Liver (tissue), 8 donors: ENCODE measurements at regions not wholly inside any gene's neighbourhood (a gene's known extent, or its start where the extent isn't known, plus 50 kb on each side); places are given as distances from the start of the nearest gene placed in this dataset.

Source experiments
- DNase-seq: peaks from one replicate; pipeline ENCODE4 v3.0.0-alpha.2; 2017; ENCODE audit warnings: low spot score
- H3K27ac ChIP-seq, 2 donors: one replicate each; pipeline ENCODE4 v1.7.0; 2013; ENCODE audit warnings: inconsistent platforms in 2 of 2, low read length in 2 of 2, control low read depth in 1 of 2, low read depth in 1 of 2, mild to moderate bottlenecking in 1 of 2
- H3K27me3 ChIP-seq, 4 donors: one replicate each; pipeline versions ENCODE4 v1.6.1 to v1.7.0; 2013; ENCODE audit warnings: low read length in 3 of 4, inconsistent platforms in 1 of 4, mild to moderate bottlenecking in 1 of 4, moderate library complexity in 1 of 4; ENCODE audit not compliant: control insufficient read depth in 4 of 4, insufficient read depth in 4 of 4
- H3K36me3 ChIP-seq, 4 donors: one replicate each; pipeline versions ENCODE4 v1.6.1 to v1.7.0; 2013; ENCODE audit warnings: low read length in 3 of 4, mild to moderate bottlenecking in 3 of 4, low read depth in 1 of 4, moderate library complexity in 1 of 4; ENCODE audit not compliant: control insufficient read depth in 4 of 4, insufficient read depth in 3 of 4
- H3K4me1 ChIP-seq, 4 donors: one replicate each; pipeline versions ENCODE4 v1.6.1 to v1.7.0; 2013; ENCODE audit warnings: low read length in 3 of 4, mild to moderate bottlenecking in 3 of 4, moderate library complexity in 1 of 4; ENCODE audit not compliant: control insufficient read depth in 4 of 4, insufficient read depth in 4 of 4
- H3K4me3 ChIP-seq, 3 donors: one replicate each; pipeline versions ENCODE4 v1.6.1 to v1.7.0; 2013; ENCODE audit warnings: low read length in 3 of 3, control low read depth in 1 of 3, low read depth in 1 of 3, mild to moderate bottlenecking in 1 of 3
- H3K9ac ChIP-seq, 2 donors: one replicate each; pipeline ENCODE4 v1.7.0; 2013; ENCODE audit warnings: low read length in 2 of 2, mild to moderate bottlenecking in 2 of 2, moderate library complexity in 2 of 2, control low read depth in 1 of 2, low read depth in 1 of 2
- H3K9me3 ChIP-seq, 4 donors: one replicate each; pipeline versions ENCODE4 v1.6.1 to v1.7.0; 2013; ENCODE audit warnings: low read length in 3 of 4; ENCODE audit not compliant: control insufficient read depth in 4 of 4
- ATF3 ChIP-seq: IDR thresholded peaks from 2 replicates; pipeline ENCODE4 v1.6.1; 2016; ENCODE audit warnings: antibody characterized with exemption
- EGR1 ChIP-seq, 2 donors: IDR thresholded peaks; 2 replicates each; pipeline ENCODE4 v1.6.1; 2016 to 2018; ENCODE audit warnings: antibody characterized with exemption in 2 of 2, low read depth in 2 of 2
- FOXA1 ChIP-seq: IDR thresholded peaks from 2 replicates; pipeline ENCODE4 v1.6.1; 2016; ENCODE audit warnings: antibody characterized with exemption
- GABPA ChIP-seq, 2 donors: IDR thresholded peaks in 1 of 2; conservative IDR thresholded peaks in 1 of 2; 2 replicates each; pipeline ENCODE4 v1.6.1; 2016; ENCODE audit warnings: antibody characterized with exemption in 2 of 2, mild to moderate bottlenecking in 1 of 2, moderate library complexity in 1 of 2
- HNF4A ChIP-seq, 2 donors: conservative IDR thresholded peaks; 2 replicates each; pipeline ENCODE4 v1.6.1; 2016; ENCODE audit warnings: antibody characterized with exemption in 2 of 2, mild to moderate bottlenecking in 2 of 2
- HNF4G ChIP-seq: IDR thresholded peaks from 2 replicates; pipeline ENCODE4 v1.6.1; 2016; ENCODE audit warnings: antibody characterized with exemption
- JUND ChIP-seq, 2 donors: IDR thresholded peaks; 2 replicates each; pipeline ENCODE4 v1.6.1; 2016; ENCODE audit warnings: antibody characterized with exemption in 2 of 2
- MAX ChIP-seq: IDR thresholded peaks from 2 replicates; pipeline ENCODE4 v1.6.1; 2016; ENCODE audit warnings: antibody characterized with exemption
- NR2F2 ChIP-seq: IDR thresholded peaks from 2 replicates; pipeline ENCODE4 v1.6.1; 2016; ENCODE audit warnings: antibody characterized with exemption
- RAD21 ChIP-seq, 2 donors: IDR thresholded peaks; 2 replicates each; pipeline ENCODE4 v1.6.1; 2016; ENCODE audit warnings: antibody characterized with exemption in 2 of 2, mild to moderate bottlenecking in 2 of 2
- REST ChIP-seq: IDR thresholded peaks from 2 replicates; pipeline ENCODE4 v1.6.1; 2016; ENCODE audit warnings: antibody characterized with exemption, mild to moderate bottlenecking
- RXRA ChIP-seq, 2 donors: IDR thresholded peaks; 2 replicates each; pipeline ENCODE4 v1.6.1; 2017 to 2018; ENCODE audit warnings: antibody characterized with exemption in 2 of 2, mild to moderate bottlenecking in 1 of 2
- SP1 ChIP-seq: IDR thresholded peaks from 2 replicates; pipeline ENCODE4 v1.6.1; 2018; ENCODE audit warnings: antibody characterized with exemption, mild to moderate bottlenecking
- TAF1 ChIP-seq: conservative IDR thresholded peaks from 2 replicates; pipeline ENCODE4 v1.6.1; 2016; ENCODE audit warnings: antibody characterized with exemption, mild to moderate bottlenecking
- YY1 ChIP-seq: IDR thresholded peaks from 2 replicates; pipeline ENCODE4 v1.6.1; 2016; ENCODE audit warnings: antibody characterized with exemption, mild to moderate bottlenecking
- WGBS: extraction: QIAGEN DNeasy Blood & Tissue Kit; methylation state at CpG from one replicate; pipeline ENCODE4 v1.1.7; 2013; 5-methylcytosine and 5-hydroxymethylcytosine counted together
- TF ChIP-seq, protein P1 (sequence below): fragments of 150-350 bp; IDR thresholded peaks from 2 replicates; pipeline ENCODE4 v1.5.1; 2017; ENCODE audit warnings: improper control_type of control experiment, low read depth, low read length; ENCODE audit not compliant: missing input control
- TF ChIP-seq, protein P2 (sequence below): IDR thresholded peaks from 2 replicates; pipeline ENCODE4 v1.6.1; 2016; ENCODE audit warnings: antibody characterized with exemption
- donor health status: healthy.
- donor health status: healthy.
- donor health status: healthy.
- donor health status: healthy.
- donor health status: healthy.

DNA sequence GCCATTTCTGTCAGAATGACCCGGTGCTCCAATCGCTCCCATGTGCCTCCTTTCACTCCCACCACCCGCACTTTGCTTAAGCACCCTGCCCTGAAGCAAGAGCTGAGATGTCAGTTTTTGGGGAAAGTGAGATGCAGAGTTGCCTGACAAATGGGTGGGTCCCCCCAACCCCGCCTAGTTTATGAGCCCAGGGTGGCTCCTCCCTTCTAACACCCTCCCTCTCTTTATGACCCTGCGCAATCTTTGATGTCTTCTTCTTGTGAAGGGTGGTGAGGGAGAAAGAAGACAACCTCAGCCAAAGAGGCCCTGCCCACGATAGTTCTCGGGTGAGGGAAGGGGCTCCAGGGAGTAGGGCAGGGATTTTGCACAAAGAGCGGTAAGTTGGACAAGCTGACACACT, 89.5 kb upstream of the HOXC13 start:
- Histone ChIP-seq H3K27me3 (peaks cover 0 to 6% (median 1%) of the 10 kb centered on the region in 4 donors), H3K9ac (no peak overlapping the region), H3K36me3 (no peaks in the 10 kb centered on the region), H3K9me3 (no peaks in the 10 kb centered on the region), H3K4me3 (no peak overlapping the region), H3K4me1 (no peaks in the 10 kb centered on the region), H3K27ac (no peak overlapping the region)
- TF ChIP-seq HNF4A (conservative IDR thresholded peaks at IDR 0.05) = no peak
- TF ChIP-seq RAD21 (IDR thresholded peaks at IDR 0.05) = no peak
- no peak for TF ChIP-seq HNF4G
- no peak for TF ChIP-seq MAX
- TF ChIP-seq, protein P1, sequence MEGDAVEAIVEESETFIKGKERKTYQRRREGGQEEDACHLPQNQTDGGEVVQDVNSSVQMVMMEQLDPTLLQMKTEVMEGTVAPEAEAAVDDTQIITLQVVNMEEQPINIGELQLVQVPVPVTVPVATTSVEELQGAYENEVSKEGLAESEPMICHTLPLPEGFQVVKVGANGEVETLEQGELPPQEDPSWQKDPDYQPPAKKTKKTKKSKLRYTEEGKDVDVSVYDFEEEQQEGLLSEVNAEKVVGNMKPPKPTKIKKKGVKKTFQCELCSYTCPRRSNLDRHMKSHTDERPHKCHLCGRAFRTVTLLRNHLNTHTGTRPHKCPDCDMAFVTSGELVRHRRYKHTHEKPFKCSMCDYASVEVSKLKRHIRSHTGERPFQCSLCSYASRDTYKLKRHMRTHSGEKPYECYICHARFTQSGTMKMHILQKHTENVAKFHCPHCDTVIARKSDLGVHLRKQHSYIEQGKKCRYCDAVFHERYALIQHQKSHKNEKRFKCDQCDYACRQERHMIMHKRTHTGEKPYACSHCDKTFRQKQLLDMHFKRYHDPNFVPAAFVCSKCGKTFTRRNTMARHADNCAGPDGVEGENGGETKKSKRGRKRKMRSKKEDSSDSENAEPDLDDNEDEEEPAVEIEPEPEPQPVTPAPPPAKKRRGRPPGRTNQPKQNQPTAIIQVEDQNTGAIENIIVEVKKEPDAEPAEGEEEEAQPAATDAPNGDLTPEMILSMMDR = no peak
- TF ChIP-seq, protein P2, sequence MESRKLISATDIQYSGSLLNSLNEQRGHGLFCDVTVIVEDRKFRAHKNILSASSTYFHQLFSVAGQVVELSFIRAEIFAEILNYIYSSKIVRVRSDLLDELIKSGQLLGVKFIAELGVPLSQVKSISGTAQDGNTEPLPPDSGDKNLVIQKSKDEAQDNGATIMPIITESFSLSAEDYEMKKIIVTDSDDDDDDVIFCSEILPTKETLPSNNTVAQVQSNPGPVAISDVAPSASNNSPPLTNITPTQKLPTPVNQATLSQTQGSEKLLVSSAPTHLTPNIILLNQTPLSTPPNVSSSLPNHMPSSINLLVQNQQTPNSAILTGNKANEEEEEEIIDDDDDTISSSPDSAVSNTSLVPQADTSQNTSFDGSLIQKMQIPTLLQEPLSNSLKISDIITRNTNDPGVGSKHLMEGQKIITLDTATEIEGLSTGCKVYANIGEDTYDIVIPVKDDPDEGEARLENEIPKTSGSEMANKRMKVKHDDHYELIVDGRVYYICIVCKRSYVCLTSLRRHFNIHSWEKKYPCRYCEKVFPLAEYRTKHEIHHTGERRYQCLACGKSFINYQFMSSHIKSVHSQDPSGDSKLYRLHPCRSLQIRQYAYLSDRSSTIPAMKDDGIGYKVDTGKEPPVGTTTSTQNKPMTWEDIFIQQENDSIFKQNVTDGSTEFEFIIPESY = no peak
- no peak for TF ChIP-seq YY1
- TF ChIP-seq GABPA (IDR thresholded peaks at IDR 0.05 in 1 of 2, conservative IDR thresholded peaks at IDR 0.05 in 1 of 2) = no peak
- TF ChIP-seq ATF3 = no peak
- no peak for TF ChIP-seq FOXA1
- TF ChIP-seq JUND (IDR thresholded peaks at IDR 0.05) = no peak
- no peak for TF ChIP-seq NR2F2
- TF ChIP-seq TAF1 = no peak
- TF ChIP-seq REST = no peak
- no peak for TF ChIP-seq SP1
- TF ChIP-seq RXRA (IDR thresholded peaks at IDR 0.05) = no peak
- whole genome bisulfite sequencing = 79% methylated on average over 8 of the region's 8 CpGs
- DNase-seq = no peak

- Histone ChIP-seq H3K4me1 (no peaks in the 10 kb centered on the region), H3K27me3 (peaks cover 0 to 6% (median 1%) of the 10 kb centered on the region in 4 donors), H3K9ac (no peak overlapping the region), H3K4me3 (no peak overlapping the region), H3K36me3 (no peaks in the 10 kb centered on the region), H3K9me3 (no peaks in the 10 kb centered on the region), H3K27ac (no peak overlapping the region)
- no peak for DNase-seq
- TF ChIP-seq RXRA (IDR thresholded peaks at IDR 0.05) (no peak), EGR1 (IDR thresholded peaks at IDR 0.05; ENCODE audit: low read depth in 2 of 2) (no peak), YY1 (no peak), JUND (IDR thresholded peaks at IDR 0.05) (no peak), TAF1 (no peak), NR2F2 (no peak), REST (no peak), HNF4G (no peak), HNF4A (conservative IDR thresholded peaks at IDR 0.05) (no peak), ATF3 (no peak), RAD21 (IDR thresholded peaks at IDR 0.05) (no peak), SP1 (no peak), MAX (no peak)
- TF ChIP-seq, protein P2 = no peak
Measured at GRCh38 chr12:53849656-53850055, 89.0 kb upstream of the HOXC13 start.
